Tibial nerve (tissue), 3 donors: ENCODE measurements at regions not wholly inside any gene's neighbourhood (a gene's known extent, or its start where the extent isn't known, plus 50 kb on each side); places are given as distances from the start of the nearest gene placed in this dataset.

Experiments used
- POLR2A ChIP-seq, 2 donors: fragments of 450-650 bp; IDR thresholded peaks; one replicate each; pipeline ENCODE4 v1.6.1; 2017; ENCODE audit warnings: antibody characterized with exemption in 2 of 2, mild to moderate bottlenecking in 2 of 2, moderate library complexity in 2 of 2
- TF ChIP-seq, protein P1 (sequence below), 5 experiments: fragments of 200-600 bp in 3 of 5; fragments of 450-650 bp in 2 of 5; sonication (generic) in 3 of 5; IDR thresholded peaks; one replicate each; pipeline ENCODE4 v1.5.1; 2016 to 2019; ENCODE audit warnings: antibody characterized with exemption in 5 of 5, mild to moderate bottlenecking in 3 of 5, moderate library complexity in 2 of 5

DNA sequence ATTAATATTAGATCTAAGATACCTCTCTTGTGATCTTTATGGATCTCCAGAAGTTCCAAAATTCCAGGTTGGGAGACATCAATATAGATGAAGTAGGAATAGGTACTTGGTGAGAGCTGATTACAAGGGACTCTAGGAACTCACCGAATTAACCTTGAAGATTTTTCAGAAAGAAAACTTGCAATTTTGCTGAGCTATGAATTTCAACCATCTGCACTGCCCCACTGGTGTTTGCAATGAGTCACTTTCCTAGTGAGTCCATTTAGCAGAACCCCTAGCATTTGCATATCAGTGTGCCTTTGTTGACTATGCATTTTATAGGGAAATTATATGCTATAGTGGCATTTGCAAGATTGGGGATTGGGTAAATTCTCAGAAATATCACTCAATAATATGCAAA lies 122.0 kb downstream of the CTNND1 start:
- TF ChIP-seq, protein P1, sequence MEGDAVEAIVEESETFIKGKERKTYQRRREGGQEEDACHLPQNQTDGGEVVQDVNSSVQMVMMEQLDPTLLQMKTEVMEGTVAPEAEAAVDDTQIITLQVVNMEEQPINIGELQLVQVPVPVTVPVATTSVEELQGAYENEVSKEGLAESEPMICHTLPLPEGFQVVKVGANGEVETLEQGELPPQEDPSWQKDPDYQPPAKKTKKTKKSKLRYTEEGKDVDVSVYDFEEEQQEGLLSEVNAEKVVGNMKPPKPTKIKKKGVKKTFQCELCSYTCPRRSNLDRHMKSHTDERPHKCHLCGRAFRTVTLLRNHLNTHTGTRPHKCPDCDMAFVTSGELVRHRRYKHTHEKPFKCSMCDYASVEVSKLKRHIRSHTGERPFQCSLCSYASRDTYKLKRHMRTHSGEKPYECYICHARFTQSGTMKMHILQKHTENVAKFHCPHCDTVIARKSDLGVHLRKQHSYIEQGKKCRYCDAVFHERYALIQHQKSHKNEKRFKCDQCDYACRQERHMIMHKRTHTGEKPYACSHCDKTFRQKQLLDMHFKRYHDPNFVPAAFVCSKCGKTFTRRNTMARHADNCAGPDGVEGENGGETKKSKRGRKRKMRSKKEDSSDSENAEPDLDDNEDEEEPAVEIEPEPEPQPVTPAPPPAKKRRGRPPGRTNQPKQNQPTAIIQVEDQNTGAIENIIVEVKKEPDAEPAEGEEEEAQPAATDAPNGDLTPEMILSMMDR (IDR thresholded peaks at IDR 0.05) = no peak
- no peak for TF ChIP-seq POLR2A (IDR thresholded peaks at IDR 0.05)
